SK-N-SH (cell line): ENCODE measurements at regions not wholly inside any gene's neighbourhood (a gene's known extent, or its start where the extent isn't known, plus 50 kb on each side); places are given as distances from the start of the nearest gene placed in this dataset.

Experiments
- CTCF ChIA-PET: fragments of 300-600, 350-600 bp; formaldehyde crosslinking; extraction: SDS; loops from one replicate; lab custom pipeline; 2021; lab: Yijun Ruan, JAX
- POLR2A ChIA-PET: fragments of 350-600 bp; sonication (Branson Sonifier 250); formaldehyde crosslinking; extraction: SDS; loops from one replicate; lab custom pipeline; 2020; ENCODE audit warnings: antibody characterized with exemption, inconsistent platforms; lab: Yijun Ruan, JAX
- DNase-seq: peaks from one replicate; pipeline ENCODE4 v3.0.0; 2012
- H2AFZ ChIP-seq: fragments of 200-600 bp; sonication (generic); 2 replicates; pipeline ENCODE4 v1.8.1; 2016; ENCODE audit warnings: antibody characterized with exemption, mild to moderate bottlenecking, low read depth
- H3F3A ChIP-seq: fragments of 200-600 bp; sonication (generic); replicated peaks from 2 replicates; pipeline ENCODE3; 2016; ENCODE audit warnings: antibody characterized with exemption, mild to moderate bottlenecking; ENCODE audit not compliant: insufficient read depth
- H3K27ac ChIP-seq, 2 experiments: fragments of 200-500 bp in 1 of 2; fragments of 200-600 bp in 1 of 2; sonication (Bioruptor generic) in 1 of 2; sonication (generic), shearing (Covaris generic) in 1 of 2; 2 replicates each; pipeline versions ENCODE4 v1.5.1 to v1.6.1; 2014 to 2016; ENCODE audit warnings: low read depth in 2 of 2, inconsistent platforms in 1 of 2, low read length in 1 of 2, mild to moderate bottlenecking in 1 of 2, mixed read lengths in 1 of 2
- H3K27me3 ChIP-seq: fragments of 200-600 bp; sonication (generic), shearing (Covaris generic); 2 replicates; pipeline ENCODE4 v1.6.1; 2016; ENCODE audit warnings: mixed run types; ENCODE audit not compliant: insufficient read depth
- H3K36me3 ChIP-seq, 2 experiments: fragments of 200-500 bp in 1 of 2; fragments of 200-600 bp in 1 of 2; sonication (Bioruptor generic) in 1 of 2; sonication (generic) in 1 of 2; replicated peaks in 1 of 2; 2 replicates each; pipeline versions ENCODE3 to v1.5.1; 2014 to 2016; ENCODE audit warnings: low read length in 1 of 2, mild to moderate bottlenecking in 1 of 2; ENCODE audit not compliant: insufficient read depth in 2 of 2, control insufficient read depth in 1 of 2
- H3K4me1 ChIP-seq, 2 experiments: fragments of 200-500 bp in 1 of 2; fragments of 200-600 bp in 1 of 2; sonication (Bioruptor generic) in 1 of 2; sonication (generic), shearing (Covaris generic) in 1 of 2; 2 replicates each; pipeline versions ENCODE4 v1.5.1 to v1.6.1; 2014 to 2016; ENCODE audit warnings: low read depth in 1 of 2, low read length in 1 of 2, mixed run types in 1 of 2; ENCODE audit not compliant: insufficient read depth in 2 of 2, control insufficient read depth in 1 of 2
- H3K4me2 ChIP-seq: fragments of 200-600 bp; sonication (generic), shearing (Covaris generic); 2 replicates; pipeline ENCODE4 v1.6.1; 2017; ENCODE audit warnings: mixed run types
- H3K4me3 ChIP-seq, 2 experiments: fragments of 200-500 bp in 1 of 2; fragments of 200-600 bp in 1 of 2; sonication (Bioruptor generic) in 1 of 2; sonication (generic), shearing (Covaris generic) in 1 of 2; 2 replicates each; pipeline versions ENCODE4 v1.5.1 to v1.8.1; 2014 to 2016; ENCODE audit warnings: low read depth in 2 of 2, inconsistent platforms in 1 of 2, low read length in 1 of 2, mild to moderate bottlenecking in 1 of 2, mixed read lengths in 1 of 2, moderate library complexity in 1 of 2
- H3K79me2 ChIP-seq: fragments of 200-600 bp; sonication (generic); 2 replicates; pipeline ENCODE4 v1.8.1; 2017; ENCODE audit warnings: mild to moderate bottlenecking; ENCODE audit not compliant: insufficient read depth
- H3K9ac ChIP-seq: fragments of 200-600 bp; sonication (generic); 2 replicates; pipeline ENCODE4 v1.6.1; 2017; ENCODE audit warnings: mixed run types
- H3K9me2 ChIP-seq: fragments of 200-600 bp; sonication (generic); 2 replicates; pipeline ENCODE4 v1.6.1; 2017; ENCODE audit warnings: mixed run types
- H3K9me3 ChIP-seq: fragments of 200-600 bp; sonication (generic); 2 replicates; pipeline ENCODE4 v1.6.1; 2017; ENCODE audit warnings: mixed run types, mild to moderate bottlenecking, moderate library complexity
- H4K20me1 ChIP-seq: fragments of 200-600 bp; sonication (generic); 2 replicates; pipeline ENCODE4 v1.6.1; 2017; ENCODE audit warnings: mild to moderate bottlenecking, mixed run types; ENCODE audit not compliant: insufficient read depth
- CHD2 ChIP-seq: fragments of 150-350 bp; IDR thresholded peaks from 2 replicates; pipeline ENCODE4 v1.6.1; 2018; ENCODE audit warnings: low read length; ENCODE audit not compliant: partially characterized antibody
- ELF1 ChIP-seq: IDR thresholded peaks from 2 replicates; pipeline ENCODE4 v1.4.0; 2012
- EP300 ChIP-seq, 2 experiments: IDR thresholded peaks; 2 replicates each; pipeline versions ENCODE4 v1.4.0 to v1.6.1; 2012; ENCODE audit warnings: borderline replicate concordance in 1 of 2, low read depth in 1 of 2, low read length in 1 of 2
- FOSL2 ChIP-seq: IDR thresholded peaks from 2 replicates; pipeline ENCODE4 v1.4.0; 2012; ENCODE audit warnings: low read depth, mild to moderate bottlenecking, moderate library complexity, borderline replicate concordance
- FOXM1 ChIP-seq: IDR thresholded peaks from 2 replicates; pipeline ENCODE4 v1.4.0; 2012; ENCODE audit warnings: low read depth, mild to moderate bottlenecking
- GABPA ChIP-seq: IDR thresholded peaks from 2 replicates; pipeline ENCODE4 v1.4.0; 2012; ENCODE audit warnings: low read depth, mild to moderate bottlenecking
- GATA2 ChIP-seq: sonication (generic); formaldehyde crosslinking; IDR thresholded peaks from 2 replicates; pipeline ENCODE4 v1.5.0; 2020; ENCODE audit warnings: mild to moderate bottlenecking, missing genetic modification reagents
- IRF3 ChIP-seq: fragments of 150-350 bp; IDR thresholded peaks from 2 replicates; pipeline ENCODE4 v1.6.1; 2016; ENCODE audit warnings: mild to moderate bottlenecking, low read depth, low read length
- JUND ChIP-seq: IDR thresholded peaks from 2 replicates; pipeline ENCODE4 v1.4.0; 2012
- MAX ChIP-seq: IDR thresholded peaks from 2 replicates; pipeline ENCODE4 v1.4.0; 2012; ENCODE audit warnings: low read depth
- MXI1 ChIP-seq: IDR thresholded peaks from 2 replicates; pipeline ENCODE4 v1.6.1; 2012; ENCODE audit warnings: mild to moderate bottlenecking, low read depth, low read length, improper control_type of control experiment
- NFIC ChIP-seq: IDR thresholded peaks from 2 replicates; pipeline ENCODE4 v1.4.0; 2012; ENCODE audit warnings: borderline replicate concordance
- NRF1 ChIP-seq: IDR thresholded peaks from 2 replicates; pipeline ENCODE4 v1.6.1; 2012; ENCODE audit warnings: low read depth, mild to moderate bottlenecking, low read length
- RAD21 ChIP-seq: IDR thresholded peaks from 2 replicates; pipeline ENCODE4 v1.6.1; 2012; ENCODE audit warnings: mild to moderate bottlenecking, low read length
- RFX5 ChIP-seq: IDR thresholded peaks from 2 replicates; pipeline ENCODE4 v1.6.1; 2012; ENCODE audit warnings: mild to moderate bottlenecking, improper control_type of control experiment, low read length
- RXRA ChIP-seq: IDR thresholded peaks from 2 replicates; pipeline ENCODE4 v1.4.0; 2012; ENCODE audit warnings: low read depth, mild to moderate bottlenecking, borderline replicate concordance
- SIN3A ChIP-seq: IDR thresholded peaks from 2 replicates; pipeline ENCODE4 v1.6.1; 2012; ENCODE audit warnings: low read depth, mild to moderate bottlenecking, low read length, moderate library complexity, borderline replicate concordance
- TEAD4 ChIP-seq: IDR thresholded peaks from 2 replicates; pipeline ENCODE4 v1.4.0; 2012; ENCODE audit warnings: mild to moderate bottlenecking, borderline replicate concordance; ENCODE audit not compliant: insufficient read depth
- USF1 ChIP-seq: IDR thresholded peaks from 2 replicates; pipeline ENCODE4 v1.4.0; 2012; ENCODE audit warnings: low read depth, borderline replicate concordance
- USF2 ChIP-seq: fragments of 150-350 bp; IDR thresholded peaks from 2 replicates; pipeline ENCODE4 v1.6.1; 2017; ENCODE audit warnings: antibody characterized with exemption, low read length, low read depth, borderline replicate concordance
- WGBS: methylation state at CpG from one replicate; pipeline ENCODE4 v1.1.6; 2017; ENCODE audit warnings: low lambda C conversion rate; 5-methylcytosine and 5-hydroxymethylcytosine counted together

GRCh38 chr18:10225300-10225699, 229.1 kb upstream of the APCDD1 start:
- Histone ChIP-seq H4K20me1 (no peaks in the 10 kb centered on the region), H3F3A (peaks cover 1% of the 10 kb centered on the region), H3K4me1 (peaks cover 0 to 2% of the 10 kb centered on the region in 2 experiments; a peak in 1 of 4 replicates), H3K9me3 (peaks cover 4% of the 10 kb centered on the region; the same call in 1 of the 2 replicates), H3K36me3 (no peaks in the 10 kb centered on the region), H3K79me2 (no peaks in the 10 kb centered on the region), H3K9me2 (no peaks in the 10 kb centered on the region), H3K4me3 (no peak overlapping the region), H3K27me3 (no peaks in the 10 kb centered on the region), H3K9ac (no peak overlapping the region), H3K4me2 (no peak overlapping the region), H2AFZ (no peak overlapping the region), H3K27ac (no peak overlapping the region)
- ChIA-PET POLR2A (no interaction called here), CTCF (no interaction called here)
- no peak for DNase-seq
- TF ChIP-seq TEAD4 (no peak), FOSL2 (no peak), IRF3 (no peak), NFIC (no peak), CHD2 (no peak), RAD21 (no peak), FOXM1 (no peak), MXI1 (no peak), RFX5 (no peak), ELF1 (no peak), MAX (no peak), GATA2 (no peak)
- 48% methylated on average over 6 of the region's 6 CpGs for WGBS

GRCh38 chr18:10226971-10227370, 227.5 kb upstream of the APCDD1 start:
- Histone ChIP-seq H3K9me2 (no peaks in the 10 kb centered on the region), H3K4me3 (no peak overlapping the region), H3K27me3 (no peaks in the 10 kb centered on the region), H3F3A (peaks cover 8% of the 10 kb centered on the region), H3K79me2 (no peaks in the 10 kb centered on the region), H2AFZ (no peak overlapping the region), H3K9me3 (peaks cover 4% of the 10 kb centered on the region; the same call in 1 of the 2 replicates), H4K20me1 (no peaks in the 10 kb centered on the region), H3K27ac (no peak overlapping the region), H3K4me1 (peaks cover 0 to 2% of the 10 kb centered on the region in 2 experiments; a peak in 2 of 4 replicates), H3K36me3 (no peaks in the 10 kb centered on the region), H3K9ac (no peak overlapping the region), H3K4me2 (no peak overlapping the region)
- ChIA-PET POLR2A (no interaction called here), CTCF (no interaction called here)
- 35% methylated on average over 2 of the region's 2 CpGs for WGBS
- no peak for DNase-seq
- TF ChIP-seq RXRA, result no peak
- no peak for TF ChIP-seq SIN3A
- no peak for TF ChIP-seq FOXM1
- TF ChIP-seq USF2, result no peak
- TF ChIP-seq GABPA, result no peak
- no peak for TF ChIP-seq EP300 (IDR thresholded peaks at IDR 0.05; ENCODE audit: borderline replicate concordance in 1 of 2, low read depth in 1 of 2, low read length in 1 of 2)
- TF ChIP-seq JUND, result no peak
- TF ChIP-seq GATA2, result no peak
- TF ChIP-seq NRF1, result no peak
- no peak for TF ChIP-seq USF1
- TF ChIP-seq, all 33 proteins: peak for 0
